Ascending aorta (tissue), 2 donors: ENCODE measurements at regions not wholly inside any gene's neighbourhood (a gene's known extent, or its start where the extent isn't known, plus 50 kb on each side); places are given as distances from the start of the nearest gene placed in this dataset.
"Not testable (repeated sequence)": the region's sequence is repeated elsewhere in the genome, so short reads cannot be mapped to it uniquely, and the experiment has no call there.

Source experiments
- DNase-seq, 2 donors: peaks; one replicate each; pipeline ENCODE4 v3.0.0-alpha.2; 2019; ENCODE audit warnings: low spot score in 2 of 2
- H3K27ac ChIP-seq, 2 donors: fragments of 200-600 bp; sonication (generic); one replicate each; pipeline ENCODE4 v1.5.1; 2016 to 2017; ENCODE audit warnings: mild to moderate bottlenecking in 1 of 2
- H3K27me3 ChIP-seq: fragments of 200-600 bp; sonication (generic); one replicate; pipeline ENCODE4 v1.5.1; 2017
- H3K36me3 ChIP-seq, 2 donors: fragments of 200-600 bp; sonication (generic); one replicate each; pipeline ENCODE4 v1.5.1; 2016
- H3K4me1 ChIP-seq, 2 donors: fragments of 200-600 bp; sonication (generic); one replicate each; pipeline ENCODE4 v1.5.1; 2016 to 2017; ENCODE audit warnings: mild to moderate bottlenecking in 1 of 2
- H3K4me3 ChIP-seq, 2 donors: fragments of 200-600 bp; sonication (generic); one replicate each; pipeline ENCODE4 v1.5.1; 2016 to 2017; ENCODE audit warnings: mild to moderate bottlenecking in 1 of 2
- H3K9me3 ChIP-seq, 2 donors: fragments of 200-600 bp; sonication (generic); one replicate each; pipeline ENCODE4 v1.5.1; 2016
- CTCF ChIP-seq, 3 experiments: fragments of 200-600 bp in 2 of 3; fragments of 450-650 bp in 1 of 3; sonication (generic) in 2 of 3; IDR thresholded peaks; one replicate each; pipeline ENCODE4 v1.5.1; 2016 to 2019; ENCODE audit warnings: antibody characterized with exemption in 3 of 3, mild to moderate bottlenecking in 1 of 3, moderate library complexity in 1 of 3
- intact Hi-C: fragments of 100-400 bp; cut with DNase I; formaldehyde crosslinking; loops from one replicate; pipeline ENCODE4 v1.15.1; 2023

GRCh38 chr3:193968380-193968974 lies 167.5 kb upstream of the HES1 start:
- H3K9me3 ChIP-seq: no peaks in the 10 kb centered on the region
- H3K36me3 ChIP-seq: no peaks in the 10 kb centered on the region
- H3K27ac ChIP-seq: no peak overlapping the region
- no peak overlapping the region for H3K4me3 ChIP-seq
- no peaks in the 10 kb centered on the region for H3K4me1 ChIP-seq
- no peaks in the 10 kb centered on the region for H3K27me3 ChIP-seq
- no peak for DNase-seq
- no peak for TF ChIP-seq CTCF (IDR thresholded peaks at IDR 0.05)
- intact Hi-C loops: no loop called here

GRCh38 chr3:193970131-193970772 lies 165.7 kb upstream of the HES1 start:
- DNase-seq, H3K27ac ChIP-seq, intact Hi-C loops, H3K4me3 ChIP-seq, H3K4me1 ChIP-seq, H3K36me3 ChIP-seq, H3K27me3 ChIP-seq, H3K9me3 ChIP-seq: not testable (repeated sequence)
- peak in 2 of 3 experiments; percentile 23 to 35 for TF ChIP-seq CTCF (IDR thresholded peaks at IDR 0.05)

GRCh38 chr3:193970773-193971206 lies 165.2 kb upstream of the HES1 start:
- Histone ChIP-seq H3K4me1 (no peaks in the 10 kb centered on the region), H3K27me3 (no peaks in the 10 kb centered on the region), H3K27ac (no peak overlapping the region), H3K36me3 (no peaks in the 10 kb centered on the region), H3K4me3 (no peak overlapping the region), H3K9me3 (no peaks in the 10 kb centered on the region)
- intact Hi-C loops: no loop called here
- no peak for DNase-seq
- no peak for TF ChIP-seq CTCF (IDR thresholded peaks at IDR 0.05)

- Histone ChIP-seq H3K4me3 (no peak overlapping the region), H3K36me3 (no peaks in the 10 kb centered on the region), H3K27ac (no peak overlapping the region), H3K27me3 (no peaks in the 10 kb centered on the region), H3K4me1 (no peaks in the 10 kb centered on the region), H3K9me3 (no peaks in the 10 kb centered on the region)
- no peak for TF ChIP-seq CTCF (IDR thresholded peaks at IDR 0.05)
- no peak for DNase-seq
- intact Hi-C loops: no loop called here
Observed at GRCh38 chr3:193971261-193971751, 164.6 kb upstream of the HES1 start.

- Histone ChIP-seq H3K27me3 (no peaks in the 10 kb centered on the region), H3K4me1 (no peaks in the 10 kb centered on the region), H3K36me3 (no peaks in the 10 kb centered on the region), H3K4me3 (no peak overlapping the region), H3K27ac (no peak overlapping the region), H3K9me3 (no peaks in the 10 kb centered on the region)
- no peak for DNase-seq
- intact Hi-C loops: no loop called here
- TF ChIP-seq CTCF (IDR thresholded peaks at IDR 0.05): no peak
Observed at GRCh38 chr3:193971966-193972365, 164.0 kb upstream of the HES1 start.
